ENCODE measurements at regions not wholly inside any gene's neighbourhood (a gene's known extent, or its start where the extent isn't known, plus 50 kb on each side); places are given as distances from the start of the nearest gene placed in this dataset.

DNA sequence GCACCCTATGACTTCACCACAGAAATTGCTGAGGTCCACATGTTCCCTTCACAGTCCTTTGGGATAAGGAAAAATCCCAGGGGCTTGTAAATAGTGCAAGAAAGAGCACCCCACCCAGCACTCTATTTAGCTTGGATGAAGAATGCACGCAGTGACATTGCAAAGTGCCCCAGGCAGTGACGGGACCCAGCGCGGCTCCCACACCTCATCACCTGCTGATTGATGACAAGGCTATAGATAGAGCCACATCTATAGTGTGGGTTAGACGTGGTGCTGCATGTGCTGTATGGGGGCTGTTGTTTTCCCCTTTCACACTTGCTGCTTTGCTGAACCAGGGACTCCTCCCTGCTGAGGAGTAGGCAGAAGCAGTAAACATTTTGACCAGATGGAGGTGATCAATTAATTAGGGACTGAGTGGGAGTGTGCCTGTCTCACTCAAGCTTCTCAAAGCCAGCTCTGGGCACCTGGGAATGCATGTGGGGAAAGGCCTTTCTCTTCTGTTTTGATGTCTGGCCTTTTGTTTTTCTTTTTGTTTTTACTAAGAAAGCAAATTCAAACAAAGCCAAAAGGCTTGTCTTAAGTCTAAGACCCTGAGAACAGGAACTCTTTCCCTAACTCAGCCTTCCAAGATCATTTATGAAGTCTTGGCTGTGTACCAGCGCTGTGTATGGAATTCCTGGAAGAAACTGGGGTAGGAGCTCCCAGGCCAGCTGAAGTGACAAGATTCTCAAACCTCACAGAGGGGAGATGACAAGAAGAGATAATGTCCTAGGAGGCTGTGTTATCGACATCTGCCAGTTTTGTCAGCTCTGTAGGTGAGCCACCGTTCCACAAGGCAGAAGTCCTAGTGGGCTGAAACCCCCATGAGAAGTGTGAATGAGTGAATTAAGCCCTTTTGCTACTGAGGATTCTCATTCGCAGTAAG is 219.7 kb downstream of the BARX2 start:
- H3K4me1 ChIP-seq = no peaks in the 10 kb centered on the region
- no peak overlapping the region for H3K9ac ChIP-seq (ENCODE audit: low read depth in 2 of 2, low read length in 2 of 2)
- no peaks in the 10 kb centered on the region for H3K36me3 ChIP-seq
- H3K9me3 ChIP-seq = no peaks in the 10 kb centered on the region
- H3K27ac ChIP-seq = no peak overlapping the region
- TF ChIP-seq, protein P1, sequence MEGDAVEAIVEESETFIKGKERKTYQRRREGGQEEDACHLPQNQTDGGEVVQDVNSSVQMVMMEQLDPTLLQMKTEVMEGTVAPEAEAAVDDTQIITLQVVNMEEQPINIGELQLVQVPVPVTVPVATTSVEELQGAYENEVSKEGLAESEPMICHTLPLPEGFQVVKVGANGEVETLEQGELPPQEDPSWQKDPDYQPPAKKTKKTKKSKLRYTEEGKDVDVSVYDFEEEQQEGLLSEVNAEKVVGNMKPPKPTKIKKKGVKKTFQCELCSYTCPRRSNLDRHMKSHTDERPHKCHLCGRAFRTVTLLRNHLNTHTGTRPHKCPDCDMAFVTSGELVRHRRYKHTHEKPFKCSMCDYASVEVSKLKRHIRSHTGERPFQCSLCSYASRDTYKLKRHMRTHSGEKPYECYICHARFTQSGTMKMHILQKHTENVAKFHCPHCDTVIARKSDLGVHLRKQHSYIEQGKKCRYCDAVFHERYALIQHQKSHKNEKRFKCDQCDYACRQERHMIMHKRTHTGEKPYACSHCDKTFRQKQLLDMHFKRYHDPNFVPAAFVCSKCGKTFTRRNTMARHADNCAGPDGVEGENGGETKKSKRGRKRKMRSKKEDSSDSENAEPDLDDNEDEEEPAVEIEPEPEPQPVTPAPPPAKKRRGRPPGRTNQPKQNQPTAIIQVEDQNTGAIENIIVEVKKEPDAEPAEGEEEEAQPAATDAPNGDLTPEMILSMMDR (IDR thresholded peaks at IDR 0.05) = no peak
- no peak overlapping the region for H3K4me3 ChIP-seq
- no peak for DNase-seq
- intact Hi-C loops (cut with DNase I) = no loop called here
- no peaks in the 10 kb centered on the region for H3K27me3 ChIP-seq

DNA sequence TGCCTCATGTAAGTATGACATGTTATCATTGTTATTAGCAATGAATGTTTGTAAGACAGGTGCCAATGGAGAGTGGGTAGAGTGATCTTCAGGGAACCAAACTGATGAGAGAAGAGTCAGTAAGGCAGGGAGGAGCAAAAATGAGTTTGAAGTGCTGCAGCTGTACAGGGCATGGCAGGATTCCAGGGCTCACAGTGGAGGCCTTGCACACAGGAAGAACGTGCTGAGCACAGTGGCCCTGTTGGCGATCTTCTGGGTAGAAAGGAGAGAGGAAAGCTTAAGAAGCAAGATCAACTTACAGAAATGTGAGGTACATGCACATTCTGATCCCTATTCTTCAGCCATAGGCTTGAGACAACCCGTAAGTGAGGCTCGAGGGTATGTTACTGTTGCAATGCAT is 219.3 kb upstream of the TMEM45B start:
- intact Hi-C loops (cut with DNase I) = no loop called here
- Histone ChIP-seq H3K9ac (ENCODE audit: low read depth in 2 of 2, low read length in 2 of 2) (no peak overlapping the region), H3K36me3 (no peaks in the 10 kb centered on the region), H3K9me3 (no peaks in the 10 kb centered on the region), H3K27ac (no peak overlapping the region), H3K4me3 (no peak overlapping the region), H3K27me3 (no peaks in the 10 kb centered on the region), H3K4me1 (no peaks in the 10 kb centered on the region)
- no peak for DNase-seq
- TF ChIP-seq, protein P1 (IDR thresholded peaks at IDR 0.05) = no peak

DNA sequence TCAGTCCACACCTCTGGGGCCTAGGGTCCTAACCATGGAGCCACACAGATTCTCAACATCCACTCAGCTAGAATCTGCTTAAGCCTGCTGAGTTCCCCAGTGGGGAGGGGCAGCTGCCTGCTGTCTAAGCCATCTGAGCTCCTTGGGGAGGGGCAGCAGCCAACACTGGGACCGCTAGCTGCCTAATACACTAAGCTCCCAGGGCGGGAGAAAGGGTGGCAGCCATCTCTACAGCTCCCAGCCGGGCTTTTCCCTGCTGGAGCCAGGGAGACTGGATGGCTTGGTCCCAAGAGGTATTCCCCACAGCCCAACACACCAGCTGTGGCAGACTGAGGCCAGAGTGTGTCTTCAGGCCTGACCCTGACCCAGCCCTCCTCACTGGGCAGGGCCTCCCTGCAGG is 217.3 kb upstream of the TMEM45B start:
- TF ChIP-seq, protein P1 (IDR thresholded peaks at IDR 0.05) = no peak
- Histone ChIP-seq H3K36me3 (no peaks in the 10 kb centered on the region), H3K27ac (no peak overlapping the region), H3K27me3 (no peaks in the 10 kb centered on the region), H3K4me1 (no peaks in the 10 kb centered on the region), H3K9ac (ENCODE audit: low read depth in 2 of 2, low read length in 2 of 2) (no peak overlapping the region), H3K9me3 (no peaks in the 10 kb centered on the region), H3K4me3 (no peak overlapping the region)
- intact Hi-C loops (cut with DNase I) = no loop called here
- DNase-seq = no peak

DNA sequence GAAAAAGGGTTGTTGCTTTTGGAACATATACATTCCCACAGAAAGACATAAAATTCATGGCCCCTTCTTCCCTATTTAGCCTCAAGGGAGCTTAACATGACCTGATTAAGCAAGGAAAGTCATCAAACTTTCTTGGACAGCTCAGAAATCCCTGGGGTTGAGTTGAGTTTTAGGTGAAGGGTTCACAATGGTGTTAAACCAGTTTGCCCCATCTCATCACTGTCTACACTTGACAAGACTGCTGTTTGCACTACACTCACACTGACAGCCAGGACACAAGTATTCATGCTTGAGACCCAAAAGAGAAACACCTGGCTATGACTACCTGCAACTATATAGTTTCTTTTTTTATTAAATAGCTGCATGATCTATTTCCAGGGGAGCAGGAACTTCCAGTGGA is 209.8 kb upstream of the TMEM45B start:
- no peaks in the 10 kb centered on the region for H3K9me3 ChIP-seq
- no peak for DNase-seq
- intact Hi-C loops (cut with DNase I) = no loop called here

DNA sequence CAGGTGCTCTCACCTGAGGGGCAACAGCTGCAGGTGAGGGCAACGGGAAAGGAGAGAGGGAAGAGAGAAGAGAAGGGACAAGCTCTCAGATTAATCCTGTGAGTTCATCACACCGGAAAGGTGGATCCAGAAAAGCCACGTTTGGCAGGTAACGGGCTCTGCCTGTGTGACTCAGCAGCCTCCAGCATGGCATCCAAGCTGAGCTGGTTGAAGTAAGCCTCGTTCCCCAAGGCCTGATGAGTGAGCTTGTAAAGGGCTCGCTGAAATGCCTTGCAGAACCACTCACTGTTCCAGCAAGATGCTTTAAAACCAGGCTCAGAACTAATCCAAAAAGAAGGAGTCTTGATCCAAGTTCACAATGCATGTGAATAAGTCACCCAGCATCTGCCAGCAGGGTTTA is 206.9 kb upstream of the TMEM45B start:
- H3K36me3 ChIP-seq = no peaks in the 10 kb centered on the region
- no peak overlapping the region for H3K9ac ChIP-seq (ENCODE audit: low read depth in 2 of 2, low read length in 2 of 2)
- no peaks in the 10 kb centered on the region for H3K9me3 ChIP-seq
- H3K27me3 ChIP-seq = no peaks in the 10 kb centered on the region
- TF ChIP-seq, protein P1 (IDR thresholded peaks at IDR 0.05) = no peak
- DNase-seq = no peak
- H3K4me3 ChIP-seq = no peak overlapping the region
- intact Hi-C loops (cut with DNase I) = no loop called here
- H3K27ac ChIP-seq = no peak overlapping the region
- no peaks in the 10 kb centered on the region for H3K4me1 ChIP-seq

More for the DNA sequence above, 209.8 kb upstream of the TMEM45B start:
- H3K27me3 ChIP-seq = no peaks in the 10 kb centered on the region
- no peak overlapping the region for H3K9ac ChIP-seq (ENCODE audit: low read depth in 2 of 2, low read length in 2 of 2)
- TF ChIP-seq, protein P1 (IDR thresholded peaks at IDR 0.05) = no peak
- H3K4me3 ChIP-seq = no peak overlapping the region
- H3K4me1 ChIP-seq = no peaks in the 10 kb centered on the region
- H3K36me3 ChIP-seq = no peaks in the 10 kb centered on the region
- H3K27ac ChIP-seq = no peak overlapping the region

Data from colonic mucosa (tissue), 4 donors.